ENCODE measurements at regions not wholly inside any gene's neighbourhood (a gene's known extent, or its start where the extent isn't known, plus 50 kb on each side); places are given as distances from the start of the nearest gene placed in this dataset.

DNA sequence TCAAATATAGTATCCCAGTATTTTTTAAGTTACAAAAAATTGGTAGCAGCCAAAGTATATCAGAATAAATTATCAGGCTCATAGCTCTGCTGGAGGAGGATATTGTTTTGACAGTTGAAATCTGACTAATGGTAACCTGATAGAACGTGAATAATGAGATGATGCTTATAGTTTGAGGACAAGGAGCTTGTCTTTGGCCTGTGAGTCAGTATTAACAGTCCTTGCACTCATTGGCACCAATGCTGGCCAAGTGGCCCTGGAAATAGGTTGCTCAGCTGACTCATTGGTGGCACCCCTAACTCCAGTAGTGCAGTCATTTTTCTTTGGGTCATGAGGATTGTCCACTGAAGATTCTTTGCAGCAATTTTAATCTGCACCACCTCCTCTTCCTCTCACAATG is 203.3 kb upstream of the JADE1 start (continued):
- TF ChIP-seq WT1 (tag by site-specific recombination; IDR thresholded peaks at IDR 0.05) (no peak), ZNF768 (tag by site-specific recombination; IDR thresholded peaks at IDR 0.05) (no peak), ZNF747 (tag by site-specific recombination; IDR thresholded peaks at IDR 0.05) (no peak), RBAK (tag by site-specific recombination; IDR thresholded peaks at IDR 0.05) (no peak), ZNF132 (tag by site-specific recombination; IDR thresholded peaks at IDR 0.05; ENCODE audit: borderline replicate concordance) (no peak), ELK4 (IDR thresholded peaks at IDR 0.05; ENCODE audit: borderline replicate concordance, low read depth, low read length) (no peak), ZNF416 (tag by site-specific recombination; IDR thresholded peaks at IDR 0.05) (no peak), SALL2 (tag by site-specific recombination; IDR thresholded peaks at IDR 0.05; ENCODE audit: borderline replicate concordance) (no peak), ZNF114 (tag by site-specific recombination; IDR thresholded peaks at IDR 0.05) (no peak), ZBTB11 (tag by site-specific recombination; conservative IDR thresholded peaks at IDR 0.05; ENCODE audit: low read depth) (no peak), ZNF639 (tag by site-specific recombination; IDR thresholded peaks at IDR 0.05) (no peak), EGR2 (tag by site-specific recombination; IDR thresholded peaks at IDR 0.05; ENCODE audit: low read depth) (no peak)
- TF ChIP-seq, protein P1, sequence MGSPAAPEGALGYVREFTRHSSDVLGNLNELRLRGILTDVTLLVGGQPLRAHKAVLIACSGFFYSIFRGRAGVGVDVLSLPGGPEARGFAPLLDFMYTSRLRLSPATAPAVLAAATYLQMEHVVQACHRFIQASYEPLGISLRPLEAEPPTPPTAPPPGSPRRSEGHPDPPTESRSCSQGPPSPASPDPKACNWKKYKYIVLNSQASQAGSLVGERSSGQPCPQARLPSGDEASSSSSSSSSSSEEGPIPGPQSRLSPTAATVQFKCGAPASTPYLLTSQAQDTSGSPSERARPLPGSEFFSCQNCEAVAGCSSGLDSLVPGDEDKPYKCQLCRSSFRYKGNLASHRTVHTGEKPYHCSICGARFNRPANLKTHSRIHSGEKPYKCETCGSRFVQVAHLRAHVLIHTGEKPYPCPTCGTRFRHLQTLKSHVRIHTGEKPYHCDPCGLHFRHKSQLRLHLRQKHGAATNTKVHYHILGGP (tag by site-specific recombination; IDR thresholded peaks at IDR 0.05): no peak
- TF ChIP-seq, protein P2, sequence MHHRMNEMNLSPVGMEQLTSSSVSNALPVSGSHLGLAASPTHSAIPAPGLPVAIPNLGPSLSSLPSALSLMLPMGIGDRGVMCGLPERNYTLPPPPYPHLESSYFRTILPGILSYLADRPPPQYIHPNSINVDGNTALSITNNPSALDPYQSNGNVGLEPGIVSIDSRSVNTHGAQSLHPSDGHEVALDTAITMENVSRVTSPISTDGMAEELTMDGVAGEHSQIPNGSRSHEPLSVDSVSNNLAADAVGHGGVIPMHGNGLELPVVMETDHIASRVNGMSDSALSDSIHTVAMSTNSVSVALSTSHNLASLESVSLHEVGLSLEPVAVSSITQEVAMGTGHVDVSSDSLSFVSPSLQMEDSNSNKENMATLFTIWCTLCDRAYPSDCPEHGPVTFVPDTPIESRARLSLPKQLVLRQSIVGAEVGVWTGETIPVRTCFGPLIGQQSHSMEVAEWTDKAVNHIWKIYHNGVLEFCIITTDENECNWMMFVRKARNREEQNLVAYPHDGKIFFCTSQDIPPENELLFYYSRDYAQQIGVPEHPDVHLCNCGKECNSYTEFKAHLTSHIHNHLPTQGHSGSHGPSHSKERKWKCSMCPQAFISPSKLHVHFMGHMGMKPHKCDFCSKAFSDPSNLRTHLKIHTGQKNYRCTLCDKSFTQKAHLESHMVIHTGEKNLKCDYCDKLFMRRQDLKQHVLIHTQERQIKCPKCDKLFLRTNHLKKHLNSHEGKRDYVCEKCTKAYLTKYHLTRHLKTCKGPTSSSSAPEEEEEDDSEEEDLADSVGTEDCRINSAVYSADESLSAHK (tag by site-specific recombination; IDR thresholded peaks at IDR 0.05): no peak

GRCh38 chr4:128604840-128605239 is 204.7 kb upstream of the JADE1 start:
- CTCF ChIA-PET: interaction anchor here (0.7 kb wide), 1 partner anchor 31 kb away, joined by 3 read pairs; no protein-coding TSS in a partner anchor
- TF ChIP-seq ZNF514 (tag by site-specific recombination; IDR thresholded peaks at IDR 0.05): no peak
- TF ChIP-seq SP2 (tag by site-specific recombination; IDR thresholded peaks at IDR 0.05): no peak
- TF ChIP-seq SETDB1 (IDR thresholded peaks at IDR 0.05; ENCODE audit: insufficient read length, low read length): no peak
- TF ChIP-seq ZNF404 (tag by site-specific recombination; IDR thresholded peaks at IDR 0.05): no peak
- TF ChIP-seq ZNF133 (tag by site-specific recombination; IDR thresholded peaks at IDR 0.05): no peak
- TF ChIP-seq REPIN1 (tag by site-specific recombination; IDR thresholded peaks at IDR 0.05; ENCODE audit: low read depth): no peak
- no peak for TF ChIP-seq GLI4 (tag by site-specific recombination; IDR thresholded peaks at IDR 0.05)
- no peak for TF ChIP-seq PRDM1 (tag by site-specific recombination; IDR thresholded peaks at IDR 0.05)
- TF ChIP-seq ZNF292 (tag by site-specific recombination; IDR thresholded peaks at IDR 0.05; ENCODE audit: borderline replicate concordance, low read depth): no peak
- no peak for TF ChIP-seq ZNF221 (tag by site-specific recombination; IDR thresholded peaks at IDR 0.05; ENCODE audit: borderline replicate concordance)
- no peak for TF ChIP-seq ZNF626 (tag by site-specific recombination; IDR thresholded peaks at IDR 0.05)
- no peak for TF ChIP-seq ZNF580 (tag by site-specific recombination; IDR thresholded peaks at IDR 0.05)
- TF ChIP-seq, protein P1 (tag by site-specific recombination; IDR thresholded peaks at IDR 0.05): no peak
- no peak for TF ChIP-seq ZNF544 (tag by site-specific recombination; IDR thresholded peaks at IDR 0.05)

More at GRCh38 chr4:128604840-128605239, 204.7 kb upstream of the JADE1 start:
- POLR2A ChIA-PET: no interaction called here
- Histone ChIP-seq H3K36me3 (ENCODE audit: control insufficient read depth in 2 of 2, insufficient read depth in 1 of 2, low read length in 2 of 2) (no peaks in the 10 kb centered on the region), H3K27ac (ENCODE audit: extremely low read depth, low read depth, low read length) (no peak overlapping the region), H3K4me1 (ENCODE audit: control insufficient read depth, insufficient read depth, low read length) (no peaks in the 10 kb centered on the region), H3K4me3 (ENCODE audit: low read depth, low read length) (no peak overlapping the region), H3K9me3 (ENCODE audit: control insufficient read depth, insufficient read depth, low read depth, low read length) (no peaks in the 10 kb centered on the region)

All from HEK293 (cell line).